Spleen (tissue), 11 donors: ENCODE measurements at regions not wholly inside any gene's neighbourhood (a gene's known extent, or its start where the extent isn't known, plus 50 kb on each side); places are given as distances from the start of the nearest gene placed in this dataset.

Experiments used
- DNase-seq: peaks from one replicate; pipeline ENCODE4 v3.0.0-alpha.2; 2020
- H3K27ac ChIP-seq, 8 donors: fragments of 200-600 bp; sonication (generic) in 7 of 8; 1 replicate in 4 of 8; 2 replicates in 4 of 8; pipeline versions ENCODE4 v1.5.0 to v1.8.0; 2016 to 2021; ENCODE audit warnings: inconsistent platforms in 4 of 8, mild to moderate bottlenecking in 4 of 8, moderate library complexity in 1 of 8
- H3K27me3 ChIP-seq, 7 donors: fragments of 200-600 bp; sonication (generic) in 6 of 7; replicated peaks in 1 of 7; 1 replicate in 4 of 7; 2 replicates in 3 of 7; pipeline versions ENCODE4 v1.5.0 to v1.8.0; 2016 to 2021; ENCODE audit warnings: inconsistent platforms in 3 of 7, mild to moderate bottlenecking in 1 of 7
- H3K36me3 ChIP-seq, 6 donors: fragments of 200-600 bp; sonication (generic) in 5 of 6; 1 replicate in 4 of 6; 2 replicates in 2 of 6; pipeline versions ENCODE4 v1.5.0 to v1.8.0; 2016 to 2021; ENCODE audit warnings: inconsistent platforms in 2 of 6
- H3K4me1 ChIP-seq, 6 donors: fragments of 200-600 bp; sonication (generic) in 5 of 6; 1 replicate in 3 of 6; 2 replicates in 3 of 6; pipeline versions ENCODE4 v1.5.0 to v1.8.0; 2016 to 2021; ENCODE audit warnings: inconsistent platforms in 3 of 6
- H3K4me3 ChIP-seq, 8 donors: fragments of 200-600 bp; sonication (generic) in 7 of 8; 1 replicate in 4 of 8; 2 replicates in 4 of 8; pipeline versions ENCODE4 v1.5.0 to v1.8.0; 2016 to 2021; ENCODE audit warnings: inconsistent platforms in 4 of 8, mild to moderate bottlenecking in 4 of 8, moderate library complexity in 2 of 8
- H3K9me3 ChIP-seq, 8 donors: fragments of 200-600 bp; sonication (generic) in 7 of 8; 1 replicate in 4 of 8; 2 replicates in 4 of 8; pipeline versions ENCODE4 v1.5.0 to v1.8.0; 2016 to 2021; ENCODE audit warnings: inconsistent platforms in 4 of 8
- POLR2A ChIP-seq, 3 donors: fragments of 450-650 bp; IDR thresholded peaks; one replicate each; pipeline ENCODE4 v1.5.1; 2017; ENCODE audit warnings: antibody characterized with exemption in 3 of 3, mild to moderate bottlenecking in 1 of 3
- POLR2AphosphoS5 ChIP-seq, 3 donors: sonication (generic); formaldehyde crosslinking; IDR thresholded peaks; one replicate each; pipeline ENCODE4 v1.5.1; 2017; ENCODE audit warnings: antibody characterized with exemption in 3 of 3
- WGBS, 5 donors: extraction: QIAGEN DNeasy Blood & Tissue Kit in 3 of 5; methylation state at CpG; one replicate each; pipeline versions ENCODE4 v1.1.5 to v1.1.7; 2013 to 2018; 5-methylcytosine and 5-hydroxymethylcytosine counted together
- intact Hi-C: fragments of 100-400 bp; cut with DNase I; formaldehyde crosslinking; loops from one replicate; pipeline ENCODE4 v1.15.0; 2023; ENCODE audit warnings: low total_unique reads
- TF ChIP-seq, protein P1 (sequence below), 11 experiments: fragments of 200-600 bp in 7 of 11; fragments of 450-650 bp in 4 of 11; sonication (generic) in 4 of 11; IDR thresholded peaks in 8 of 11; conservative IDR thresholded peaks in 3 of 11; 1 replicate in 7 of 11; 2 replicates in 4 of 11; pipeline versions ENCODE4 v1.4.0 to v1.8.0; 2016 to 2021; ENCODE audit warnings: antibody characterized with exemption in 11 of 11, inconsistent platforms in 4 of 11, mild to moderate bottlenecking in 1 of 11
- donor health status: healthy with polysubstance abuse.
- donor health status: DM: no; HTN: no; CAD: no; lungs with moderate emphysema.
- donor health status: DM: no; HTN: no; CAD: no.
- donor health status: Bipolar disorder and iron deficiency.
- donor health status: healthy.
- donor health status: DM: no; HTN: no; CAD: no.
- donor health status: DM: yes; HTN: yes; CAD: no.

DNA sequence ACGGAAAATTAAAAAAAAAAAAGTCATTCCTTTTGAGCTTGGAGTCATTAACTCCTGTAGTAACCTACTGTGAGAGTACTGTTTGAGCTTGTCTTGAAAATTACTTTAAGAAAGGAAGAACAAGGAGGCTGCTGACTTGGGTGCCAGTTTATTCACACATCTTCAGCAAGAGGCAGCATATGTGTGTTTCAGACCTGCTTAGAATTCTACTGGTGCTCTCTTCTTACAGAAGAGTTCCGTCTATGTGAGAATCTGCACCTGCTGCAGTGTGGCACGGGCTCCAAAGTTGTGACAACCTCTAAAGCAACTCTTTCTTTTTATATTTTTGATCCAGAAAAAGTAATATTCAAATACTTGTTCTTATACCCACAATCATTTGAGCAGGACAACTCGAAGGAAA, 117.4 kb upstream of the SOX4 start:
- no peak for DNase-seq
- Histone ChIP-seq H3K27ac (no peak overlapping the region), H3K9me3 (no peaks in the 10 kb centered on the region), H3K4me3 (no peak overlapping the region), H3K27me3 (no peaks in the 10 kb centered on the region), H3K4me1 (no peaks in the 10 kb centered on the region), H3K36me3 (no peaks in the 10 kb centered on the region)
- 73 to 85% (median 80%) methylated on average over 4 of the region's 4 CpGs for WGBS, 5 donors
- no peak for TF ChIP-seq POLR2AphosphoS5 (IDR thresholded peaks at IDR 0.05)
- no peak for TF ChIP-seq POLR2A (IDR thresholded peaks at IDR 0.05)
- TF ChIP-seq, protein P1, sequence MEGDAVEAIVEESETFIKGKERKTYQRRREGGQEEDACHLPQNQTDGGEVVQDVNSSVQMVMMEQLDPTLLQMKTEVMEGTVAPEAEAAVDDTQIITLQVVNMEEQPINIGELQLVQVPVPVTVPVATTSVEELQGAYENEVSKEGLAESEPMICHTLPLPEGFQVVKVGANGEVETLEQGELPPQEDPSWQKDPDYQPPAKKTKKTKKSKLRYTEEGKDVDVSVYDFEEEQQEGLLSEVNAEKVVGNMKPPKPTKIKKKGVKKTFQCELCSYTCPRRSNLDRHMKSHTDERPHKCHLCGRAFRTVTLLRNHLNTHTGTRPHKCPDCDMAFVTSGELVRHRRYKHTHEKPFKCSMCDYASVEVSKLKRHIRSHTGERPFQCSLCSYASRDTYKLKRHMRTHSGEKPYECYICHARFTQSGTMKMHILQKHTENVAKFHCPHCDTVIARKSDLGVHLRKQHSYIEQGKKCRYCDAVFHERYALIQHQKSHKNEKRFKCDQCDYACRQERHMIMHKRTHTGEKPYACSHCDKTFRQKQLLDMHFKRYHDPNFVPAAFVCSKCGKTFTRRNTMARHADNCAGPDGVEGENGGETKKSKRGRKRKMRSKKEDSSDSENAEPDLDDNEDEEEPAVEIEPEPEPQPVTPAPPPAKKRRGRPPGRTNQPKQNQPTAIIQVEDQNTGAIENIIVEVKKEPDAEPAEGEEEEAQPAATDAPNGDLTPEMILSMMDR (IDR thresholded peaks at IDR 0.05 in 8 of 11, conservative IDR thresholded peaks at IDR 0.05 in 3 of 11) = no peak
- intact Hi-C loops = no loop called here

DNA sequence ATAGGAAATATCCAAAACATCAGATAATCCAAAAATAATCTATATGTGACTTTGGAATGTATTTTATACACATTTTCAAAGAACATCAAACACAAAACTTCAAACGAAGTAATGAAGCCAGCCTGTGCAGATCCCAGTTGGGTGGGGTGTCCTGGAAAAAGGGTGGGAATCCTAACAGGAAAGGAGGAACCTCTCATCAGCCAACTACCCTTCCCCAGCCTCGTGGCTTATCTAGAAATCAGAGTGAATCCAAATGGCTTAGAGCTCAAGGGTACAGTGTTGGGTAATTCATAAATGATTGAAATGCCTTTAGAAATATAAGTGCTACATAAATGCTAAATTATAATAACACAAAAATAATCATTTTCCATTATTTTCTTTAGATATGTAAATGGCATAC, 115.1 kb upstream of the SOX4 start:
- Histone ChIP-seq H3K27me3 (no peaks in the 10 kb centered on the region), H3K9me3 (no peaks in the 10 kb centered on the region), H3K27ac (no peak overlapping the region), H3K36me3 (no peaks in the 10 kb centered on the region), H3K4me3 (no peak overlapping the region), H3K4me1 (no peaks in the 10 kb centered on the region)
- TF ChIP-seq POLR2A (IDR thresholded peaks at IDR 0.05) = no peak
- TF ChIP-seq POLR2AphosphoS5 (IDR thresholded peaks at IDR 0.05) = no peak
- TF ChIP-seq, protein P1 (IDR thresholded peaks at IDR 0.05 in 8 of 11, conservative IDR thresholded peaks at IDR 0.05 in 3 of 11) = no peak
- WGBS, 5 donors = 31 to 42% (median 37%) methylated on average over 2 of the region's 2 CpGs
- no peak for DNase-seq
- intact Hi-C loops = no loop called here

DNA sequence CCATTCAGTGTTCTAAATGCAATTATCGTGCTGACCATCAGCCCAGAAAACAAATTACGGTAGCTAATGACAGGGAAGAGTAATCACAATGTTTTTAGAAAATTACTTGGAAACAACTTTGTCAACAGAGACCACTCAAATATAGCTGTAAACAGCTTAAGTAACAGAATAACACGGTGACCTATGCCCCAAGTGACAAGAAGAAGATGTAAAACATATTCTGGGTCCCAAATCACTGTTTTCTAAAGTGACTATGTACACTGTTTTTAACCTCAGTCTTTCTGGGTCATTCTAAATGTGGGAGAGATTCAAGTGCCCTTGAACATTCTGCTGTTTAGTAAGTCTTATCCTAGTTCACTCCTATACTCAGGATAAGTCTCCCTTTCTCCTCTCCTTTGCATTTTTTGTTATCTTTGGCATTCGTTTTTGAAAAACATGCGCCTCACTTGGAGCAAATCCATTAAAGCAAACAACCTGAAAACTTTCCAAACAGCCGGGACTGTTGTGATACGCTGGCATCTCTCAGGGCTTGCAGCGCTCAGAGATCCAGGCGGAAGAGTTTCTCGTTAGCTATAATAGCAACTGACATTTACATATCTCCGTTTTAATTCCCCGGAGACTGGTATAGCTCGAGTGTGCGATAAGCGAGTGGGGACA, 114.5 kb upstream of the SOX4 start:
- no peaks in the 10 kb centered on the region for H3K4me1 ChIP-seq
- no peak for TF ChIP-seq POLR2A (IDR thresholded peaks at IDR 0.05)
- TF ChIP-seq POLR2AphosphoS5 (IDR thresholded peaks at IDR 0.05) = no peak
- TF ChIP-seq, protein P1 (IDR thresholded peaks at IDR 0.05 in 8 of 11, conservative IDR thresholded peaks at IDR 0.05 in 3 of 11) = no peak
- 73 to 83% (median 82%) methylated on average over 15 of the region's 15 CpGs for WGBS, 5 donors
- intact Hi-C loops = no loop called here
- no peaks in the 10 kb centered on the region for H3K9me3 ChIP-seq
- DNase-seq = no peak
- no peak overlapping the region for H3K27ac ChIP-seq
- H3K36me3 ChIP-seq = no peaks in the 10 kb centered on the region
- H3K4me3 ChIP-seq = no peak overlapping the region
- no peaks in the 10 kb centered on the region for H3K27me3 ChIP-seq

DNA sequence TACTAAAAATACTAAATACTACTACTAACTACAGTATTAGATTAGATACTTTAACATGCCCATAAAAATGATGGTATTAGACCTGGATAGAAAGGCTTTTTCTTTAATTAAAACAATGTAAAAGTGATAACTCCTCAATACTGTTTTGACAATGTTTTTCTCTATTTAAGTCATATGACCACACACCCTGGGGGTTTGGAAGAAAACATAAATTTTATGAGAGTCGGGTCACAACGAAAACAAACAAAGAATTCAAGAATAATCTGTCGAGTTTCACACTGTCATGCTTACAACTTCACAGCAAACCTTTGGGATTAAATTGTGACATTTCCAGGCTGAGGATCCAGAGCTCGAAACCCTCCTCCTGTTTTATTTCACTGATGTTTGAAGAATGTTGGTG, 107.4 kb upstream of the SOX4 start:
- 74 to 87% (median 83%) methylated on average over 4 of the region's 4 CpGs for WGBS, 5 donors
- no peaks in the 10 kb centered on the region for H3K9me3 ChIP-seq
- H3K36me3 ChIP-seq = no peaks in the 10 kb centered on the region
- no peak overlapping the region for H3K4me3 ChIP-seq
- TF ChIP-seq POLR2A (IDR thresholded peaks at IDR 0.05) = no peak
- TF ChIP-seq, protein P1 (IDR thresholded peaks at IDR 0.05 in 8 of 11, conservative IDR thresholded peaks at IDR 0.05 in 3 of 11) = no peak
- intact Hi-C loops = no loop called here
- H3K4me1 ChIP-seq = no peaks in the 10 kb centered on the region
- no peak for DNase-seq
- peaks cover 0 to 8% (median 0%) of the 10 kb centered on the region in 7 donors for H3K27me3 ChIP-seq
- H3K27ac ChIP-seq = no peak overlapping the region
